B cell (primary cell): ENCODE measurements at regions not wholly inside any gene's neighbourhood (a gene's known extent, or its start where the extent isn't known, plus 50 kb on each side); places are given as distances from the start of the nearest gene placed in this dataset.

Experiments
- ATAC-seq: fragments of 200-7000 bp; cut with Tn5 transposase; one replicate; pipeline ENCODE4 v1.10.0; 2021; ENCODE audit warnings: low read depth, mild to moderate bottlenecking, moderate number of reproducible peaks, moderate library complexity
- CTCF ChIA-PET: fragments of 350-600 bp; sonication (Branson Sonifier 250); formaldehyde crosslinking; loops from one replicate; lab custom pipeline; 2021; ENCODE audit warnings: antibody characterized with exemption, inconsistent platforms; lab: Charles Lee
- POLR2A ChIA-PET: fragments of 350-600 bp; sonication (Branson Sonifier 250); formaldehyde crosslinking; loops from one replicate; lab custom pipeline; 2021; ENCODE audit warnings: antibody characterized with exemption; lab: Charles Lee
- DNase-seq: peaks from one replicate; pipeline ENCODE4 v3.0.0; 2013
- H2AFZ ChIP-seq: 2 replicates; pipeline ENCODE4 v1.6.1; 2012; ENCODE audit warnings: mild to moderate bottlenecking, low read depth, low read length; ENCODE audit not compliant: insufficient read depth, poor library complexity, severe bottlenecking
- H3K27ac ChIP-seq, 2 donors: 1 replicate in 1 of 2; 2 replicates in 1 of 2; pipeline ENCODE4 v1.5.1; 2012 to 2013; ENCODE audit warnings: low read length in 2 of 2, mild to moderate bottlenecking in 2 of 2, moderate library complexity in 1 of 2
- H3K27me3 ChIP-seq, 4 experiments: fragments of 200-600 bp in 1 of 4; sonication (generic) in 1 of 4; replicated peaks in 1 of 4; 1 replicate in 2 of 4; 2 replicates in 2 of 4; pipeline versions ENCODE4 v1.6.1 to v1.7.0; 2013 to 2016; ENCODE audit warnings: low read length in 3 of 4, mild to moderate bottlenecking in 2 of 4, mixed read lengths in 1 of 4, moderate library complexity in 1 of 4; ENCODE audit not compliant: insufficient read depth in 4 of 4, control insufficient read depth in 3 of 4; ENCODE audit errors: control extremely low read depth in 1 of 4
- H3K36me3 ChIP-seq, 2 experiments: replicated peaks in 1 of 2; 1 replicate in 1 of 2; 2 replicates in 1 of 2; pipeline versions ENCODE4 v1.6.1 to v1.7.1; 2013; ENCODE audit warnings: low read length in 1 of 2; ENCODE audit not compliant: insufficient read depth in 2 of 2, control insufficient read depth in 1 of 2; ENCODE audit errors: control extremely low read depth in 1 of 2, extremely low read depth in 1 of 2
- H3K4me1 ChIP-seq, 2 donors: fragments of 200-600 bp in 1 of 2; sonication (generic) in 1 of 2; 1 replicate in 1 of 2; 2 replicates in 1 of 2; pipeline versions ENCODE4 v1.5.1 to v1.6.1; 2013 to 2017; ENCODE audit warnings: low read length in 2 of 2; ENCODE audit not compliant: control insufficient read depth in 2 of 2, insufficient read depth in 2 of 2
- H3K4me2 ChIP-seq: replicated peaks from 2 replicates; pipeline ENCODE3; 2012; ENCODE audit warnings: mild to moderate bottlenecking, low read depth, low read length; ENCODE audit not compliant: poor library complexity, severe bottlenecking
- H3K4me3 ChIP-seq, 5 experiments: fragments of 200-600 bp in 1 of 5; sonication (generic) in 1 of 5; 1 replicate in 3 of 5; 2 replicates in 2 of 5; pipeline versions ENCODE4 v1.5.1 to v1.7.0; 2011 to 2016; ENCODE audit warnings: low read length in 4 of 5, mild to moderate bottlenecking in 4 of 5, low read depth in 2 of 5, control low read depth in 1 of 5, moderate library complexity in 1 of 5; ENCODE audit not compliant: insufficient read depth in 1 of 5; ENCODE audit errors: control extremely low read depth in 1 of 5, extremely low read depth in 1 of 5
- H3K79me2 ChIP-seq: fragments of 200-600 bp; sonication (generic); one replicate; pipeline ENCODE4 v1.6.0; 2016; ENCODE audit warnings: low read length; ENCODE audit not compliant: control insufficient read depth, insufficient read depth
- H3K9ac ChIP-seq: fragments of 200-600 bp; sonication (generic); 2 replicates; pipeline ENCODE4 v1.6.1; 2017; ENCODE audit warnings: mild to moderate bottlenecking, low read length, moderate library complexity
- H3K9me3 ChIP-seq, 3 donors: one replicate each; pipeline versions ENCODE4 v1.6.1 to v1.7.1; 2013; ENCODE audit warnings: low read length in 2 of 3; ENCODE audit not compliant: control insufficient read depth in 2 of 3, insufficient read depth in 1 of 3; ENCODE audit errors: control extremely low read depth in 1 of 3
- H4K20me1 ChIP-seq: 2 replicates; pipeline ENCODE4 v1.6.0; 2012; ENCODE audit warnings: mild to moderate bottlenecking, low read length; ENCODE audit not compliant: insufficient read depth, control insufficient read depth, poor library complexity, severe bottlenecking
- H3K27ac Mint-ChIP-seq: one replicate; pipeline ENCODE4 v1.8.0; 2021; ENCODE audit warnings: mixed read lengths
- H3K27me3 Mint-ChIP-seq: one replicate; pipeline ENCODE4 v1.8.0; 2021; ENCODE audit warnings: mixed read lengths
- H3K4me1 Mint-ChIP-seq: one replicate; pipeline ENCODE4 v1.8.0; 2021; ENCODE audit warnings: mixed read lengths
- H3K4me3 Mint-ChIP-seq: one replicate; pipeline ENCODE4 v1.8.0; 2021; ENCODE audit warnings: mixed read lengths
- H3K9me3 Mint-ChIP-seq: one replicate; pipeline ENCODE4 v1.8.0; 2022; ENCODE audit warnings: mixed read lengths; ENCODE audit not compliant: insufficient read depth
- CTCF ChIP-seq: fragments of 200-600 bp; IDR thresholded peaks from one replicate; pipeline ENCODE4 v1.8.0; 2022; ENCODE audit warnings: antibody characterized with exemption, mild to moderate bottlenecking
- EZH2 ChIP-seq: IDR thresholded peaks from 2 replicates; pipeline ENCODE4 v1.6.1; 2012; ENCODE audit warnings: borderline replicate concordance, low read depth, mild to moderate bottlenecking, moderate library complexity, low read length; ENCODE audit not compliant: insufficient read depth, poor library complexity, severe bottlenecking
- WGBS: methylation state at CpG from one replicate; pipeline ENCODE4 v1.1.5; 2013; ENCODE audit warnings: missing lambda C conversion rate; ENCODE audit not compliant: insufficient coverage; 5-methylcytosine and 5-hydroxymethylcytosine counted together
- intact Hi-C: fragments of 100-400 bp; cut with micrococcal nuclease; formaldehyde crosslinking; loops from one replicate; pipeline ENCODE4 v1.10.0; 2022

GRCh38 chr1:79732950-79733349 is 726.4 kb upstream of the ADGRL4 start:
- CTCF ChIA-PET = no interaction called here
- Histone ChIP-seq H3K4me2 (no peak overlapping the region), H3K27ac (no peak overlapping the region), H3K4me3 (no peak overlapping the region), H3K4me1 (no peaks in the 10 kb centered on the region), H3K9me3 (peaks cover 1 to 9% (median 5%) of the 10 kb centered on the region in 3 donors), H3K79me2 (no peaks in the 10 kb centered on the region), H3K36me3 (no peaks in the 10 kb centered on the region), H3K27me3 (no peaks in the 10 kb centered on the region), H2AFZ (no peak overlapping the region), H3K9ac (no peak overlapping the region), H4K20me1 (no peaks in the 10 kb centered on the region)
- no peaks in the 10 kb centered on the region for H3K4me1 Mint-ChIP-seq
- no peaks in the 10 kb centered on the region for H3K27me3 Mint-ChIP-seq
- DNase-seq (no peak), ATAC-seq (no peak)
- intact Hi-C loops = no loop called here
- TF ChIP-seq EZH2 (no peak), CTCF (no peak)
- H3K9me3 Mint-ChIP-seq = peaks cover 7% of the 10 kb centered on the region
- POLR2A ChIA-PET = no interaction called here
- no peak overlapping the region for H3K27ac Mint-ChIP-seq
- H3K4me3 Mint-ChIP-seq = no peak overlapping the region

GRCh38 chr1:79726911-79727310 is 720.4 kb upstream of the ADGRL4 start:
- Histone ChIP-seq H3K27ac (no peak overlapping the region), H3K79me2 (no peaks in the 10 kb centered on the region), H3K27me3 (no peaks in the 10 kb centered on the region), H3K36me3 (no peaks in the 10 kb centered on the region), H4K20me1 (no peaks in the 10 kb centered on the region), H3K9ac (no peak overlapping the region), H3K9me3 (no peaks in the 10 kb centered on the region), H2AFZ (no peak overlapping the region), H3K4me3 (no peak overlapping the region), H3K4me2 (no peak overlapping the region), H3K4me1 (no peaks in the 10 kb centered on the region)
- Mint-ChIP-seq H3K9me3 (no peaks in the 10 kb centered on the region), H3K4me3 (no peak overlapping the region), H3K27ac (no peak overlapping the region), H3K27me3 (no peaks in the 10 kb centered on the region), H3K4me1 (no peaks in the 10 kb centered on the region)
- ChIA-PET POLR2A (no interaction called here), CTCF (no interaction called here)
- no peak for TF ChIP-seq CTCF
- TF ChIP-seq EZH2 = no peak
- ATAC-seq (no peak), DNase-seq (no peak)
- WGBS = no CpG with 5 or more reads among the region's 2 CpGs
- intact Hi-C loops = no loop called here
